Spleen (tissue), 7 donors: ENCODE measurements at regions not wholly inside any gene's neighbourhood (a gene's known extent, or its start where the extent isn't known, plus 50 kb on each side); places are given as distances from the start of the nearest gene placed in this dataset.

Experiments
- CTCF ChIP-seq, 11 experiments: fragments of 200-600 bp in 7 of 11; fragments of 450-650 bp in 4 of 11; sonication (generic) in 4 of 11; IDR thresholded peaks in 8 of 11; conservative IDR thresholded peaks in 3 of 11; 1 replicate in 7 of 11; 2 replicates in 4 of 11; pipeline versions ENCODE4 v1.4.0 to v1.8.0; 2016 to 2021; ENCODE audit warnings: antibody characterized with exemption in 11 of 11, inconsistent platforms in 4 of 11, mild to moderate bottlenecking in 1 of 11
- POLR2AphosphoS5 ChIP-seq, 3 donors: sonication (generic); formaldehyde crosslinking; IDR thresholded peaks; one replicate each; pipeline ENCODE4 v1.5.1; 2017; ENCODE audit warnings: antibody characterized with exemption in 3 of 3
- donor health status: DM: no; HTN: no; CAD: no; lungs with moderate emphysema.
- donor health status: DM: no; HTN: no; CAD: no.
- donor health status: DM: no; HTN: no; CAD: no.

GRCh38 chr21:28731700-28732321, 260.9 kb downstream of the LTN1 start:
- TF ChIP-seq CTCF (IDR thresholded peaks at IDR 0.05 in 8 of 11, conservative IDR thresholded peaks at IDR 0.05 in 3 of 11): no peak
- no peak for TF ChIP-seq POLR2AphosphoS5 (IDR thresholded peaks at IDR 0.05)
